ENCODE measurements at regions not wholly inside any gene's neighbourhood (a gene's known extent, or its start where the extent isn't known, plus 50 kb on each side); places are given as distances from the start of the nearest gene placed in this dataset.

DNA sequence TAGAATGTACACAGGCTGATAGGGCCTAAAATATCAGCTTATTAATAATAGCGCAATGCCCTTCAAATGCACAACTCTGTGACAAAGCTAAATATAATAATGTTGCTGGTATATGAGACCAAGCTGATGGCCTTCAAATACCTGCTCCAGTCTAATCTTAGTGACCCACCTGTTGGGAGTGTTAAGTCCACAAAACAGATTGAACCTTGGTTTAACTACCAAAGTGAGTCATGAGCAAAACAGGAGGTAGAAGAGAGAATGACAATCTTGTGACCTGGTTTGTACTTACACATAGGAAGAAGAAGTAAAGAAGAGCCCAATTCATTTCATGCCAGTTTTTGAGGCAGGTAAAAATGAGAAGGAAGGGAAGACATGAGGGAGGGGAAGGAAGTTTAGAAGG is 295.0 kb downstream of the NR4A2 start:
- no peak for TF ChIP-seq POLR2A (IDR thresholded peaks at IDR 0.05; ENCODE audit: extremely low read depth, insufficient read length)
- TF ChIP-seq CTCF (IDR thresholded peaks at IDR 0.05; ENCODE audit: low read depth, low read length) = no peak

All from NB4 (cell line).